HEK293T (cell line): ENCODE measurements at regions not wholly inside any gene's neighbourhood (a gene's known extent, or its start where the extent isn't known, plus 50 kb on each side); places are given as distances from the start of the nearest gene placed in this dataset.

Experiments
- BHLHE40 ChIP-seq: fragments of 450-650 bp; IDR thresholded peaks from 2 replicates; pipeline ENCODE4 v1.6.1; 2016; ENCODE audit warnings: mild to moderate bottlenecking, moderate library complexity, borderline replicate concordance
- ELF4 ChIP-seq: fragments of 450-650 bp; IDR thresholded peaks from 2 replicates; pipeline ENCODE4 v1.6.1; 2017; ENCODE audit warnings: antibody characterized with exemption
- FOXA1 ChIP-seq: fragments of 450-650 bp; IDR thresholded peaks from 2 replicates; pipeline ENCODE4 v1.6.1; 2016; ENCODE audit warnings: mild to moderate bottlenecking
- LEF1 ChIP-seq: fragments of 450-650 bp; IDR thresholded peaks from 2 replicates; pipeline ENCODE4 v1.6.1; 2017; ENCODE audit warnings: mild to moderate bottlenecking, borderline replicate concordance
- NFRKB ChIP-seq: fragments of 450-650 bp; IDR thresholded peaks from 2 replicates; pipeline ENCODE4 v1.6.1; 2016; ENCODE audit warnings: mild to moderate bottlenecking, moderate library complexity
- PKNOX1 ChIP-seq: fragments of 450-650 bp; IDR thresholded peaks from 2 replicates; pipeline ENCODE4 v1.6.1; 2016
- SP1 ChIP-seq: fragments of 450-650 bp; IDR thresholded peaks from 2 replicates; pipeline ENCODE4 v1.6.1; 2017
- TARDBP ChIP-seq: fragments of 450-650 bp; IDR thresholded peaks from 2 replicates; pipeline ENCODE4 v1.6.1; 2016
- ZNF384 ChIP-seq: fragments of 450-650 bp; IDR thresholded peaks from 2 replicates; pipeline ENCODE4 v1.6.1; 2016

- TF ChIP-seq SP1 = no peak
- TF ChIP-seq ZNF384 = no peak
- TF ChIP-seq ELF4 = no peak
- no peak for TF ChIP-seq LEF1
- TF ChIP-seq TARDBP = no peak
- no peak for TF ChIP-seq FOXA1
- no peak for TF ChIP-seq BHLHE40
- no peak for TF ChIP-seq PKNOX1
- no peak for TF ChIP-seq NFRKB
These were observed 315.6 kb downstream of the TPBG start for GRCh38 chr6:82679232-82679631.
